HG03095 (cell line): ENCODE measurements at regions not wholly inside any gene's neighbourhood (a gene's known extent, or its start where the extent isn't known, plus 50 kb on each side); places are given as distances from the start of the nearest gene placed in this dataset.

Experiments used
- ATAC-seq: cut with Tn5 transposase; IDR thresholded peaks from one replicate; pipeline ENCODE4 v1.9.1; 2021; ENCODE audit warnings: moderate library complexity; ENCODE audit not compliant: unreplicated experiment

DNA sequence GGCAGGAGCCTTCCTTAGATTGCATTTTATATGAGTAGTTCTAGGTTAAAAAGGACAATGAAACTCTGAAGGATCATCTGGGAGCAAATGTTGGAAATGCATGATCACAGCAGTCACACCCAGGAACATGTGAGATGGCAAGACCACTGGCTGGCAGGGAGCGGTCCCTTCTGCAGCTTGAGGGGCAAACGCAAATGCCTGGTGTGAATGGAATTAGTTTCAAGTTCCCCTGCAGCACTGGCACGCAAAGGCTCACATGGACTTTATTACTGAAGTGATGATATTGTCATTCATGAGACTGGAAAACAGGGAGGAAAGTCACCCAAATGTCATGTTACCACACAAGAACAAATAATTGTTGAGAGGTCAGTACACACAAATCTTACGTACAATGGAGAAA lies 223.3 kb downstream of the FBXO15 start:
- no peak for ATAC-seq

DNA sequence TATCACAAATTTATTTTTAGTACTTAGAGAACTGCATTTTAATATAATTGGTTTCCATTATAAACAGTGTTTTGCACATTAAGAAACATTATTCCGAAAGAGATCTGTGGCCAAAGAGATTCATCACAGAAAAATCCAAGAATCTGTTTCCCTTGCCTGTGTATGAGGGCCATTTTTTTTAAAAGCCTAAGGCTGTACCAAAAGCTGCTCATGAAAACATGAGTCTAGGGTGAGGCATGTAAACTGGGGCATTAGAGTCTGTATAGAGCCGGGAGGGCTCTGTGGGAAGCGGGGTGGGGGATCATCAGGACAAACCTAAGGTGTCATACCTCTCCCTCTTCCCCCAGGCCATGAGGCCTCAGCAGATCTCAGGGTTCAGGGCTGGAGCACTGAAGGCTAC lies 223.8 kb downstream of the FBXO15 start:
- no peak for ATAC-seq

DNA sequence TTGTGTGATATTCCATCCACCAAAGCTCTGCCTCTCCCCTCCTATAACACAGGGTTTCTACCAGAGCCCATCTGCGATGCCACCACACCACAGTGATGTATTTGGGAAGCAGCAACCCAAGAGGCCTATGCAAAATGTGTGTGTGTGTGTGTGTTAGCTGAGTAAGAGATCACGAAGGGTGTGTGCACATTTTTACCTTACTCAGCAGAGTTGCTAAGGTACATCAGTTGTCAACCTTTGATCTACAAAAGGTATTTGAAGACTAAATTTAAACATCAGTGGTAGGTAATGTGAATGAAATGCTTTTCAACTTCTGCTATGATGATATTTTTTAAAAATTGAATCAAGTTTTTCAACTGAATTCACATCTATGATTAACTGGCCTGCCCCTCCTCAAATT lies 227.6 kb downstream of the FBXO15 start:
- no peak for ATAC-seq

DNA sequence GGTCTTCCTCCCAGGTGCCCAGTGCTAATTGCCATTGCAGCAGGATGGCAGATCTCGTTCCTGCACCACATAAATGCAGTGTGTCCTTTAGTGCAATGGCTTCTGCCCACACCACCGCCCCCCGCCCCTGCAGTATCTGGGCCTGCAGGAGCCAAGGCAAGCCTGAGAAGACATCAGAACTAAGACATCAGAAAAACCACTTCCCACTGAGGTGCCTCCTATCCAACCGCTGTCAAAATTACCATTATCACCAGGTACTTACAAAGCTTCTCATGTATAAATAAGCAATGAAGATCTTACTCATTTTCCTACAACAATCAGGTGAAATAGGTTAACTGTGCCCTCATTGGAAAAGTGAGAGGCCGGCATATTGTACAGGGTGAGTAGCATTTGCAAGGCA lies 228.8 kb downstream of the FBXO15 start:
- no peak for ATAC-seq

DNA sequence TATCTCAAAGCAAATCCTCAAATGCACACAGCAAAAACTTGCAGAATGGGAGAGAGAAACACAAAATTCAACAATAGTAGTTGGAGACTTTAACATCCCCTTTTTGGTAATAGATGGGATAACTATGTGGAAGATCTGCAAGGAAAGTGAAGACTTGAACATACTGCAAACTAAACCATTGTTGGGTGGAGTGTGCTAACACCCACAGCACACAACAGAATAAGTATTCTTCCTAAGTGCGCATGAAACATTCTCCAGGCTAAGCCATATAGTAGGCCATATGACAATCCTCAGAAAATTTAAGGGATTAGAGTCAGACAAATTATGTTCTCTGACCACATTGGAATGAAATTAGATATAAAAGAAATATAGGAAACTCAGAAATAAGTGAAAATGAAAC lies 230.6 kb downstream of the FBXO15 start:
- ATAC-seq = no peak

DNA sequence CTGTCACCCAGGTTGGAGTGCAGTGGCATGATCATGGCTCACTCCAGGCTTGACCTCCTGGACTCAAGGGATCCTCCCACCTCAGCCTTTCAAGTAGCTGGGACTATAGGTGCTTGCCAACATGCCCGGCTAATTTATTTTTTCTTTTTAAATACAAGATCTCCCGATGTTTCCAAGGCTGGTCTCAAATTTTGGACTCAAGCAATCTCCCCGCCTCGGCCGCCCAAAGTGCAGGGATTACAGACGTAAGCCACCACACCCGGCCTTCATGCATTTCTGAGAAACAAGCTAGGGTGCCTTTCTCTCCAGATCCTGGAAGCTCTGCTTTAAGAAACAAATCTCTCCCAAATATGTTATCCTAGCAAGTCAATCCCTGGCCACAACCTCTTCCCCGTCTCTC lies 234.1 kb downstream of the FBXO15 start:
- no peak for ATAC-seq

DNA sequence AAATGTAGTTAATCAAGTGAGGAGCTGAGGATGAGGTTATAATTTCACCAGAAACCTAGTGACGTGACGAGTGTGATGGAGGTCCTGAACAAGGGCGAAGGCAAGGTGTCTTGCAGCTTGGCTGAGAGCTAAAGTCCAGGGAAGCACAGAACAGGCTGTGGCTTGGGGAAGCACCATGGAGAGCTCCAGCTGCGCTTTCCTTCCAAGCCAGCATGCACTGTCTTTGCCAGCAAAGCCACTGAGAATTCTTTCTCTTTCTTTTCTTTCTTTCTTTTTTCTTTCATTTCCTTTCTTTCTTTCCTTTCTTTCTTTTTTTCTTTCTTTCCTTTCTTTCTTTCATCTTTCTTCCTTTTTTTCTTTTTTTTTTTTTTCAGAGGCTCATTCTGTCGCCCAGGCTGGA lies 239.3 kb downstream of the FBXO15 start:
- ATAC-seq = no peak

DNA sequence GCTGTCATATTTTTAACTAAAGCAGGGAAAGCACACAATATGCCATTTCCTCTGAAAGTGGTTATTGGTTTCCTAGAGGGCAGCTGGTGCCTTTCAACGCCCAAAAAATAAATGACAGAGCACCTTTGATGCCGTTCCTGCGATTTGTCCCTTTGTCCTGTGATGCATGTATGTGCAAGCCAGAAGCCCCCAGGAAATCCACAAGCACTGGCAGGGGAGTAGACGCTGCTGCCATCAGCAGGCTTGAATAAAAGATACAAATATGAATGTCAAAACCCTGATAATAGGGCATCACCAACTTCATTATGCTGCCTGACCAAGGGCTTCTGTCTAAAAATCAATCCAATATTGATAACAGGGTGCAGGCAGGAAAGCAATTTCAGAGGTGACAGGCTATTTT lies 246.1 kb downstream of the FBXO15 start:
- no peak for ATAC-seq

DNA sequence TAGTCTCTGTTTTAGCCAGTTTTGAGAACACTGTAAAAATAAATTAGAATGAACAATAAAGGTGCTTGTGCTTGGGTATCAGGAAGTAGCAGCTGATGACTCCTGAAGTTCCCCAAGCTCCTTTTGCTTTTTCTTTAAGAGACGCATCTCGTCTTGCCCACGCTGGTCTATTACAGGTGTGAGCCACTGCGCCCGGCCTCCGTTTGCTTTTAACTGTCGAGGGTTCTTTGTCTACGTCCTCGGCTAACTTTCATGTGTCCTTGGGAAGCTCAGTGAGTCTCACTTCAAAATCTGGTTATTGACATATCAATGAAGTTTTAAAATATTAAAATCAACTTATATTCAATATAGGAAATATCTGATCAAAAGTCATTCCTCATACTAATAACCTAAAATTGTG lies 246.5 kb downstream of the FBXO15 start:
- no peak for ATAC-seq

DNA sequence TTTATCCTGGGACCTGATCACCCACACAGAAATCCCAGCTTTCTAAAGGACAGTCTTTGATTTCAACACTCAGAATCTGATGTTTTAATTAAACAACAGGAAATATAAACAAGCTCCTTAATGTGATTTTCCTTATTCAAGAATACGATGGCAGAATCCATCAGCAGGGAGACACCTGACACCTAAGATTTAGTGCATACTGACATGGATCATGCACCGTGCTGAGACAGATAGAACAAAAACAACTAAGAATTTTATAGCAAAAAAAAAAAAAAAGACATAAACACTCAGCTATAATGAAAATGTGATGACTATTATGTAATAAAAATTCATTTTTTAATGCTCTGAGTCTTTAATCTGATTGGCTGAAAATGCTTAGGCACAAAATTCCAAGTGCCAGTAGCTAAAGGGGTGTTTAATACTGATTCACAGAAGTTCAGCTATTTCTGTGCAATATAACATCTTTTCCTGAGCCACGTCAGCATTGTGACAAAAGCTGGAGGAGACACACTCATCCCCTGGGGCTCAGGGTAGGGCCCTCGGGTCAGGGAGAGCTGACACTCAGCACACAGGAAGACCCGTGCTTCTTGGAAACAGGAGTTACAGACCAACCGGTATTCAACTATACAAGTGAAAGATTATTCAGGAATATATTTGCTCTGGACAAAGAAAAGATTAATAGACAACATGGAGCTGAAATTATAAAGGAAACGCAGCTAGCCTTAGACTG lies 247.4 kb downstream of the FBXO15 start:
- ATAC-seq = no peak

DNA sequence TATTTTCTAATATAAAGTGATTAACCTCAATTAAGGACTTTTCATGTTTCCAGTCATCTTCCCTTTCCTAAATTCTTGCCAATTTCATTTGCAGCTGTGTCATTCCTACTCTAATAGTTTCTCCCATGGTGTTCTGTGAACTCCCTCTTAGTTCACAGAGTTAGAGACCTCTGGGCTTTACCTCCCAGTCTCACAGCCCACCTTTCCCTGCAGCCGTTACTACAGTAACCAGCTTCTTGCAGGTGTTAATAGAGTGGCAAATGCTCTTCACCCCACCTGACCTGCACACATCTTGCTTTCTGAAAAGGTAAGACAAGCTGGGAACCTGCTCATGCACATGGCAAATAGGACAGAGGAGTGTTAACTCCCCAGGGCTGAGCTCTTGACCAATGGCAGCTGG lies 250.1 kb downstream of the FBXO15 start:
- no peak for ATAC-seq

DNA sequence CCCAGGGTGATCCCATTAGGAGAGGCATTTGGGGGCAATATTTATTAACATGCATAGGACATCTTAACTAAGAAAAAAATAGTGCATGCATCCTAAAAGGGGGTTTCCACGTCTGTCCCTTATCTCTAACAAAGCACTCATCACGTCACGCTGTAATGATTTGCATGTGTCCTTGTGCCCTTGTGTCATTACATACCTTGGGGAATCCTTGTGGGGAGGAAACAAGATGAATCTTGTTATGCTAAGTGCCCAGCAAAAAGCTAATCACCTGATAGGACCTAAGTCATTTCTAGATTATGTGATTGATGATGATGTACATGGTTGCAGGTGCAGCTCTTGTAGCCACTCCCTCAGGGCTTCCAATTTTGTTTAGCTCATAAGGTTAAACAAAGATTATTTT lies 250.9 kb downstream of the FBXO15 start:
- peak; percentile 62 for ATAC-seq

DNA sequence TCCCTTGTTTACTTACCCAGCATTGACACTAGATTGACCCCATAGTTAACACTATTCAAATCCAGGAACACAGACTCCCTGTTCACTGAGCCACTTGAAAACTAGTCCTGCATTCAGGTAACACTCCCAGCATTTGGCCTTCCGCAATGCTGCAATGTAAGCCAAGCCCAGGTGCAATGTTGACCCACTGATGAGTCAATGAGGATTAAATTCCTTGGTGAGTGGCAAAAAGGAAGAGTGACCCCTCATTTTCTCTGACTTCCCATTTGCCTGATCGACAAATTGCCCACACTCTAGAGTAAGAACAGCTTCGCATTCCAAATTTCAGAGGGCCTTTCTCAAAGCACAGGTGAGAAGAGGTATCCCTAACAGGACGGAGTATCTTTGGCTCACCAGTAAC lies 251.9 kb downstream of the FBXO15 start:
- no peak for ATAC-seq

DNA sequence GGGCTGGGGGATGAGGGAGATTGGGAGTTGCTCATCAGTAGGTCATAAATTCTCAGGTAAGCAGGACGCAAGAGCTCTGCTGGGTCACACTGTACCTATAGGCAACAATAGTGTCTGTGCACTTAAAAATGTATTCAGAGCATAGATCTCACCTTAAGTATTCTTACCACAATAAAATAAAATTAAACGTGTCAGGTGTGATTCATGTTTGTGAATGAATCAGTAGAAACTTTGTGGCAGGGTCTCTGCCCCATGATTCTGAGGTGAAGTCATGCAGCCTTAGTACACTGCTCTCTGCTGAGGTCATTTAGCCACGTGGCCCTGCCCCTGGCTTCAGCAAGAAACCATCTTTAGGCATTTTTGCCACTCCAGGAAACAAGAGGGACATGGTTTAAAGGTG lies 253.8 kb downstream of the FBXO15 start:
- no peak for ATAC-seq

DNA sequence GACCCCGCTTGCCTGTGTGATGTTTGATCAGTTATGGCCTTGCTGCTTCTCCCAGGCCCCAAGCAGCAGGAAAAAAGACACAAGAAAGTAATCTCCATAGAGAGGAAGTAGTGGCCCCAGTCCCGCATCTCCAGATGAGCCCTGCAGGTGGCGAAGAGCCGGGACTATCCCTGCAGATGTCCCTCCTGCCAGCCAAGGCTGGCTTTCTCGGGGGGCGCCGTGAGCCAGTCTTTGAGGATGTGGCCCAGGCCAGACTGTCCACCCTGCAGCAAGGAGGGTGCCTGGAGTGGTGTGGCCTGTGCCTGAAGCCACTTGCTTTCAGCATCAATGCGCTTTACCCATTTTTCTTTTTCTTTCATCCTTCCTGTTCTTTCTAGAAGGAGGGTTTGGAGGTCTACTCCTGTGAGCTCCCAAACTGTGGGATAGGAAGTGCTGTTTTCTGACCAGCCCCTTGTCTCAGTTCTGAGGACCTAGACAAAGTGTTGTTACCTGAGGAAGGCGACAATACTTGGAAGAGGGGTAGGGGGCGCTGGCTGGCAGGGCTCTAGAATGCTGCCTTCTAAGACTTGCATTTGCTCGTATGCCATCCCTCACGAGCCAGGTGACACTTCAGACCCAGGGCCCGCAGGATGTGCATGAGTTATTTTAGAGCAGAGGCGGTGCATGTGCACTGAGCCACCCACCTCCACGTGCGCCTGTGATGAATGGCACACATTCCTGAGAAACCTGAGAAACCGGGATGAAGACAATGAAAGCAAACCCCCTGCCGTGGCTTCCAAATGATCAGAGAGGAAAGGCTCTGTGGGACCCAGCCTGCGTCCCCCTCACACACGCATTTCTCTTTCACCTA lies 255.8 kb downstream of the FBXO15 start:
- no peak for ATAC-seq

DNA sequence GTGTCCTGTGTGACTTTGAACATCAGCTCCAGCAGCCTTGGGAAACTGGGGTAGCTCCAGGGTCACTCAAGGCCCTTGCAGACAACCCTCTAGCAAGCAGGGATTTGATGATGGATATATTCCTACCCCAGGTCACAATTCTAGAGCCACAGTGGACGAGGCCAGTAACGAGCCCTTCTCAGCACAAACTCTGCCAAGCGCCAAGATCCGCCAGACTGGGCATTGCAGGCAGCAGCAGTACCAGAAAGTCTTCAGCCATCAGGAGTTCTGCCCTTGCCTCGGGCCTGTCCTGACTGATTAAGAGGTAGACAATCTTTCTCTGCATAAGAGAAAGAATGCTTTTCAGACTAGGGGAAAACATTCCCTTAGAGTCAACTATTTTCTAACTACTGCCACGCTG lies 259.1 kb downstream of the FBXO15 start:
- ATAC-seq = no peak

DNA sequence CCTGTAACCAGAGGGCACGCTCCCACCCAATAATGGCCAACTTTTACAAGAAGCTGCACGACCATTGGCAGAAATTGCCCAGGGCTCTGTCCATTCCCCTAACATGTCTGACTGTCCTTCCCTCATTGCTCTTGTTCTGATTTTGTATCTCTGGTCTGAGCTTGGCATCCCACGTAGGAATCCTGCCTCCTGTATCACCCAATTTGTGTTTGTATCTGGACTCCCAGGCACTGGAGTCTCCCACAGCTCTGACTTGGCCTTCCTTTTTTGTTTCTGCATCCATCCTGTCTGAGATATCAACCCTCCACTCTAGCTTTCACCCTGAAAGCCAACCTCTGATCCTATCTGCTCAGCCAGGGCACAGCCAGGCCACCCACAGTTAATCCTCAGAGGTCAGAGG lies 259.8 kb downstream of the FBXO15 start:
- ATAC-seq = no peak

DNA sequence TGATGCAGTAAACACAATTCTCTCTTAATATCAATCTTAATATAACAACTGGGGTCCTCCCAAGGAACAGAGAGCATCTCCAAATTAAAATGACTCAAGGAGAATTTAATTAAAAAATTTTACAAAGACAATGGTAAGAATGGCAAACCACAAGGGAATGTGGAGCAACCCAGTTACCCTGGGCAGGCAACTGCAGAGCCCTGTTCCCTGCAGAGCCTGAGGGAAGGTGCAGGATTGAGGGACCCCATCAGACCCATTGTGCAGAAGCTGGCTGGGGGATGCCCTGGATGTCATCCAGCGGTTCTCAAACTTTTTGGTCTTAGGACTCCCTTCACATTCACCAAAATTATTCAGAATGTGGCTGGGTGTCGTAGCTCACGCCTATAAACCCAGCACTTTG lies 262.8 kb downstream of the FBXO15 start:
- ATAC-seq = no peak

DNA sequence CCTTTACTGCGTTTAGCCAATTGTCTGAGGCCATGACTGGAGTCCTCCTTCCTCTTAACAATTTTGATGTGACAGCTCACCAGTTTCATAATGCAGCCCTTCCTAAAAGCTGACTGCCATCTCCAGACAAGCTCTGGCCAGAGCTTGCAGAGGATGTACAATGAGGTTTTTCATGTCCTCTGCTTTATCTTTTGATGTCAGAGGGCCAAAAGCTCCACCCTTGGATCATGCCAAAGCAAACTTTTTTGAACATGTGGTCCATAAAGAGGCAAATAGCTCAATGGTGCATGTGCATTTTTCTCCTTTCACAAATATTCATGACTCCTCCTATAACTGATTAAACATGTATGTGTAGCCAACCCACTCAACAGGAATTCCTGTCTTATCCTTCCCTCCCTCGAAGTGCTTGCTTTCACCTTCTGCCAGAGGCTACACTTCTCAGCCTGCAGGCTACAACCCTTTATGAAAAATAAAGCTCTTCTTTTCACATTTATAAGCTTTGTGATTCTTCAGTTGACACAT lies 266.2 kb downstream of the FBXO15 start:
- no peak for ATAC-seq

DNA sequence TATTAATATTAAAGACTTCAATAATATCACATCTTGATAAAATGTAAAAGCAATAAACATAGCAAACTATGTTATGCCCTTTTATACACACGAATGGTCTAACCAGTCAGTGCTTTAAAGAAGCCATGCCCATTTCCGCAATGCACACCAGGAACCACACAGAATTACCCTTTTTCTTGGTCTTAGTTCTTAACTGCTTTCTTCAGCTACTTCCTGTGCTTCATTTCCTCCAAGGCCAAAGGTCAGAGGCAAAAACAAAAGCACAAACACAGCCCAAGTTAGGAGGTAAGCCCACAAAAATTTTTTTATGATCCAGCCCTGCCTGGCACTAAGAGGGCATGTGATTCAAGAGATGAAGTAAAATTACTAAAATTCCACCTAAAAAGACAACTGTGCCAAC lies 267.2 kb downstream of the FBXO15 start:
- no peak for ATAC-seq

DNA sequence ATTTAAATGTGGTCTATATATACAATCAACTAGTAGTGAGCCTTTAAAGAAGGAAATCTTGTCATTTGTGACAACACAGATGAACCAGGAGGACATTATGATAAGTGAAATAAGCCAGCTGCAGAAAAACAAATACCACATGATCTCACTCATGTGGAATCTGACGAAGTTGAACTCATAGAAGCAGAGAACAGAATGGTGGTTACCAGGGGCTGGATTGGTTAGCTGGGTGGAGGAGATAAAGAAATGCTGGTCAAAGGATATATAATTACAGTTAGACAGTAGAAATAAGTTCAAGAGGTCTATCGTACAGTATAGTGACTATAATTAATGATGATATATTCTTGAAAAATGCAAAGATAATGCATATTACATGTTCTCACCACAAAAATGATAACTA lies 267.9 kb downstream of the FBXO15 start:
- ATAC-seq = no peak

DNA sequence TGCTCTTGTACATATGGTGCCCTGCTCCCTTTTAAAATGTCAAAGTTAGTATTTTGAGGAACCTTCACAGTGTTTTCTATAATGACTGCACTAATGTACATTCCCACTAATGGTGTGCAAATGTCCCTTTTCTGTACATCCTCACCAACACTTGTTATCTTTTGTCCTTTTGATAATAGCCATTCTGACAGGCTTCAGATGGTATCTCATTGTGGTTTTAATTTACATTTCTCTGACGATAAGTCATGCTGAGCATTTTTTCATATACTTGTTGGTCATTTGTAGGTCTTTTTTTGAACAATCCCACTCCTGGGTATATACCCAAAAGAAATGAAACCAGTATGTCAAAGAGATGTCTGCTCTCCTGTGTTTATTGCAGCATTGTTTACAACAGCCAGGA lies 268.3 kb downstream of the FBXO15 start:
- ATAC-seq = no peak
